ENCODE measurements at regions not wholly inside any gene's neighbourhood (a gene's known extent, or its start where the extent isn't known, plus 50 kb on each side); places are given as distances from the start of the nearest gene placed in this dataset.

GRCh38 chr3:127037418-127037841 is 54.5 kb downstream of the PLXNA1 start:
- Histone ChIP-seq H3K9me3 (ENCODE audit: insufficient read depth, low read length) (no peaks in the 10 kb centered on the region), H3K27me3 (ENCODE audit: insufficient read depth, insufficient read length) (no peaks in the 10 kb centered on the region), H3K4me3 (ENCODE audit: insufficient read length, low read depth) (no peak overlapping the region), H3K9ac (ENCODE audit: insufficient read length, low read depth) (no peak overlapping the region), H3K36me3 (ENCODE audit: insufficient read depth, insufficient read length, low read length) (peaks cover 48% of the 10 kb centered on the region), H3K4me1 (ENCODE audit: insufficient read depth, insufficient read length) (no peaks in the 10 kb centered on the region)
- no peak for DNase-seq (ENCODE audit: low read depth, low spot score)
- TF ChIP-seq SUZ12 (IDR thresholded peaks at IDR 0.05; ENCODE audit: extremely low read depth, insufficient read depth, insufficient read length) (no peak), ZNF274 (IDR thresholded peaks at IDR 0.05; ENCODE audit: low read depth, low read length) (no peak), YY1 (IDR thresholded peaks at IDR 0.05; ENCODE audit: insufficient read depth, insufficient read length) (no peak)

DNA sequence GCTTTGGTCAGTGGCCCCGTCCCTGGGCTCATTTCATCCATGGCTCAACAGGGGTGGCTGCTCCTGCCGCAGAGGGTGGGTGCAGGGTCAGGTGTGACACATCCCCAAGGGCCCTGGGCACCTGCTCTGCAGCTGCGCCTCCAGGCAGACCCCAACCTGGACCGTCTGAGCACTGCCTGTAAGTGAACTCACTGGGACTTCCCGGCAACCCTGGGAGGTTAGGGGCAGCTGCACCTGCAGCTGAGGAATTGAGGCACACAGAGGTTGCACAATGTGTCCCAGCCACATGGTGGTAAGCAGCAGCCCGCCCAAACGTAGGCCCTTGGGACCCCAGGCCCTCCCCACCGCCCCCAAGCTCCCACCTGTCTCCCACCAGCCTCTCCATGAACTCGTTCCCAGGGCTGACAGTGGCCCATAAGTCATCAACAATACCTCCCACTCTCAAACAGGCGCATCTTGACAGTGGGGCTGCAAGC is 55.1 kb downstream of the PLXNA1 start:
- TF ChIP-seq YY1 (IDR thresholded peaks at IDR 0.05; ENCODE audit: insufficient read depth, insufficient read length): no peak
- TF ChIP-seq ZNF274 (IDR thresholded peaks at IDR 0.05; ENCODE audit: low read depth, low read length): no peak
- TF ChIP-seq SUZ12 (IDR thresholded peaks at IDR 0.05; ENCODE audit: extremely low read depth, insufficient read depth, insufficient read length): no peak

DNA sequence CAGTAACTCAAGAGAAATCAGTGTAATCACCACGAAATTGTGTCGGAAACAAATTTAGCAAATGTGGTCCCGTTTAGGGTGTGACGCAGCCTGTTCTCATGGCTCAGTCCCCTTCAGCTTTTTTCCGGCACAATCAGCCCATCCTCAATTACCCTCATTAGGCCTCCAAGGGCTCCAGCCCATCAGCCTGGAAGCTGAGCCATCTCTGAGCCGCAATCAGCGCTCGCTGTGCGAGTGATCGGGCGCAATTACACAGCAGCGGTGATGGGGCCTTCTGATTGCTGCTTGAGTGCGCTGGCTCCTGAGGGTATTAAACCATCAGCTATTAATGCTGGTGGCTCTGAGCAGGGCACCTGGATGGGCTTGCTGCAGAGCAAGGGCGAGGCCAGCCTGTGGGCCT is 55.6 kb downstream of the PLXNA1 start:
- TF ChIP-seq ZNF274 (IDR thresholded peaks at IDR 0.05; ENCODE audit: low read depth, low read length): no peak
- no peak for TF ChIP-seq SUZ12 (IDR thresholded peaks at IDR 0.05; ENCODE audit: extremely low read depth, insufficient read depth, insufficient read length)
- no peak for TF ChIP-seq YY1 (IDR thresholded peaks at IDR 0.05; ENCODE audit: insufficient read depth, insufficient read length)
- H3K27me3 ChIP-seq (ENCODE audit: insufficient read depth, insufficient read length): no peaks in the 10 kb centered on the region

More for the DNA sequence above, 55.1 kb downstream of the PLXNA1 start:
- Histone ChIP-seq H3K4me1 (ENCODE audit: insufficient read depth, insufficient read length) (peaks cover 4% of the 10 kb centered on the region), H3K4me3 (ENCODE audit: insufficient read length, low read depth) (no peak overlapping the region), H3K9ac (ENCODE audit: insufficient read length, low read depth) (no peak overlapping the region), H3K27me3 (ENCODE audit: insufficient read depth, insufficient read length) (no peaks in the 10 kb centered on the region), H3K36me3 (ENCODE audit: insufficient read depth, insufficient read length, low read length) (peaks cover 42% of the 10 kb centered on the region), H3K9me3 (ENCODE audit: insufficient read depth, low read length) (no peaks in the 10 kb centered on the region)
- no peak for DNase-seq (ENCODE audit: low read depth, low spot score)

GRCh38 chr3:127038923-127039581 is 56.1 kb downstream of the PLXNA1 start:
- peaks cover 9% of the 10 kb centered on the region for H3K4me1 ChIP-seq (ENCODE audit: insufficient read depth, insufficient read length)
- TF ChIP-seq SUZ12 (IDR thresholded peaks at IDR 0.05; ENCODE audit: extremely low read depth, insufficient read depth, insufficient read length) (no peak), YY1 (IDR thresholded peaks at IDR 0.05; ENCODE audit: insufficient read depth, insufficient read length) (no peak), ZNF274 (IDR thresholded peaks at IDR 0.05; ENCODE audit: low read depth, low read length) (no peak)
- H3K36me3 ChIP-seq (ENCODE audit: insufficient read depth, insufficient read length, low read length): peaks cover 32% of the 10 kb centered on the region
- H3K4me3 ChIP-seq (ENCODE audit: insufficient read length, low read depth): no peak overlapping the region
- H3K9ac ChIP-seq (ENCODE audit: insufficient read length, low read depth): no peak overlapping the region
- no peaks in the 10 kb centered on the region for H3K27me3 ChIP-seq (ENCODE audit: insufficient read depth, insufficient read length)
- no peak for DNase-seq (ENCODE audit: low read depth, low spot score)
- H3K9me3 ChIP-seq (ENCODE audit: insufficient read depth, low read length): no peaks in the 10 kb centered on the region

More for the DNA sequence above, 55.6 kb downstream of the PLXNA1 start:
- Histone ChIP-seq H3K9me3 (ENCODE audit: insufficient read depth, low read length) (no peaks in the 10 kb centered on the region), H3K4me1 (ENCODE audit: insufficient read depth, insufficient read length) (peaks cover 8% of the 10 kb centered on the region), H3K4me3 (ENCODE audit: insufficient read length, low read depth) (no peak overlapping the region), H3K9ac (ENCODE audit: insufficient read length, low read depth) (no peak overlapping the region), H3K36me3 (ENCODE audit: insufficient read depth, insufficient read length, low read length) (peaks cover 38% of the 10 kb centered on the region)
- DNase-seq (ENCODE audit: low read depth, low spot score): no peak

DNA sequence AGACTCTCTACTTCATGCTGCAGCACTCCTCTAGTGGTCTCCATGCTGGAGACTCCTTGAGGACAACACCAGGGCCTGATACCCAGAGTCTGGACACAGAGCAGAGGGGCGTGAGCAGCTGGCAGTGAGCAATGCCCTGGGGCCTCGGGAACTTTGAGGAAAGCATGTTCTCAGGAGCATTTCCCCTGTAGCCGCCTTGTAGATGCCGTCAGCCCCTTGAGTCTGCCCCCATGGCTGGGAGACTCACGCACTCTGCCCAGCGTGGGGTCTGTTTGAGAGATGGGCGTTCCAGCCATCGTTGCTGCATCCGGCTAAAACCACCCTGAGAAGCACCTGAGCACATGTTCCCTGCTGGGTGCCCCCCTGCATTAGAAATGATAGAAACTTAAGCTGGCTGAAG is 56.8 kb downstream of the PLXNA1 start:
- H3K36me3 ChIP-seq (ENCODE audit: insufficient read depth, insufficient read length, low read length): peaks cover 25% of the 10 kb centered on the region
- H3K9me3 ChIP-seq (ENCODE audit: insufficient read depth, low read length): no peaks in the 10 kb centered on the region
- no peak for TF ChIP-seq YY1 (IDR thresholded peaks at IDR 0.05; ENCODE audit: insufficient read depth, insufficient read length)
- H3K27me3 ChIP-seq (ENCODE audit: insufficient read depth, insufficient read length): no peaks in the 10 kb centered on the region
- H3K9ac ChIP-seq (ENCODE audit: insufficient read length, low read depth): no peak overlapping the region
- no peak for DNase-seq (ENCODE audit: low read depth, low spot score)
- no peak overlapping the region for H3K4me3 ChIP-seq (ENCODE audit: insufficient read length, low read depth)
- H3K4me1 ChIP-seq (ENCODE audit: insufficient read depth, insufficient read length): peaks cover 11% of the 10 kb centered on the region

DNA sequence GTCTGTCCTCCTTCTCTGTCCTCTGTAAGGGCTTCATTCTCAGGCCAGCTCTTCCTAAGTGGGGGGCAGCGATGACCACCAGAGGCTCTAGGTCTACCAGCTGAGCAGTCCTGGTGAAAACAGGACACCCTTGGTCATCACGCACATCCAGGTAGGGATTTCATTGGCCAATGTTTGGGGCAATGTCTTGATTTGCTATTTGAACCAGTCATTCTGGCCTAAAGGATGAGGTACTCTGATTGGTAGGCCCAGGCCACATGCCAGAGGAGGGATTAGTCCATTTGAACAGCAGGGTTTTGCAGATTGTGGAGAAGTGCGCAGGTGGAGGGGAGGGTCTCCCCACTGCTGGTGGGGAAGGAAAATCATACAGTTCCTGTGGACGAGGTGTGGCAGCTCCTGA is 57.3 kb downstream of the PLXNA1 start:
- H3K36me3 ChIP-seq (ENCODE audit: insufficient read depth, insufficient read length, low read length): peaks cover 21% of the 10 kb centered on the region
- TF ChIP-seq ZNF274 (IDR thresholded peaks at IDR 0.05; ENCODE audit: low read depth, low read length): no peak
- H3K4me1 ChIP-seq (ENCODE audit: insufficient read depth, insufficient read length): peaks cover 11% of the 10 kb centered on the region
- DNase-seq (ENCODE audit: low read depth, low spot score): no peak
- no peak overlapping the region for H3K4me3 ChIP-seq (ENCODE audit: insufficient read length, low read depth)
- no peaks in the 10 kb centered on the region for H3K9me3 ChIP-seq (ENCODE audit: insufficient read depth, low read length)
- H3K9ac ChIP-seq (ENCODE audit: insufficient read length, low read depth): no peak overlapping the region
- H3K27me3 ChIP-seq (ENCODE audit: insufficient read depth, insufficient read length): no peaks in the 10 kb centered on the region

- peaks cover 10% of the 10 kb centered on the region for H3K36me3 ChIP-seq (ENCODE audit: insufficient read depth, insufficient read length, low read length)
- no peak overlapping the region for H3K9ac ChIP-seq (ENCODE audit: insufficient read length, low read depth)
- no peaks in the 10 kb centered on the region for H3K27me3 ChIP-seq (ENCODE audit: insufficient read depth, insufficient read length)
- TF ChIP-seq YY1 (IDR thresholded peaks at IDR 0.05; ENCODE audit: insufficient read depth, insufficient read length) (no peak), SUZ12 (IDR thresholded peaks at IDR 0.05; ENCODE audit: extremely low read depth, insufficient read depth, insufficient read length) (no peak), ZNF274 (IDR thresholded peaks at IDR 0.05; ENCODE audit: low read depth, low read length) (no peak)
- peaks cover 16% of the 10 kb centered on the region for H3K4me1 ChIP-seq (ENCODE audit: insufficient read depth, insufficient read length)
- DNase-seq (ENCODE audit: low read depth, low spot score): no peak
- no peak overlapping the region for H3K4me3 ChIP-seq (ENCODE audit: insufficient read length, low read depth)
- no peaks in the 10 kb centered on the region for H3K9me3 ChIP-seq (ENCODE audit: insufficient read depth, low read length)
These were observed 58.4 kb downstream of the PLXNA1 start for GRCh38 chr3:127041264-127041820.

Data from NT2/D1 (cell line).